ENCODE measurements at regions not wholly inside any gene's neighbourhood (a gene's known extent, or its start where the extent isn't known, plus 50 kb on each side); places are given as distances from the start of the nearest gene placed in this dataset.

DNA sequence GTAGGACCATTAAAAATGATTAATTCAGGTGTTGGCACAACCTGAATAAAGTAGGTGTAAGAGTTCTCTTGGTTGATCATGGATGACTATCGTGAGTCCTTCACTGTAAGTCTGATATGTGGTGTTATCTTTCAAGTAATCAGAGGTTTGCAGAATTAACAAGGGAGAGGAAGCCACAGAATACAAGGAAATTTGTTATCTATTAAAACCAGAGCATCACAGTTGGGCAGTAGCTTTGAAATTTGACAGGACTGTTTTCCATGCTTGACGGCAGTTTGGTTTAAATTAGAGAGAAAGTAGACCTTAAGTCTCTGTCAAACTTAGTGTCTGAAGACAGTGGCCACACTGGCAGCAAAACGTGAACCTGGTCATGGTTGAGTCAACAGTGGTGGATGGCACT lies 139.5 kb upstream of the KCNK2 start:
- no peak overlapping the region for H3K27ac ChIP-seq (ENCODE audit: insufficient read depth, low read length)
- ATAC-seq (ENCODE audit: low read depth) (no peak), DNase-seq (no peak)
- no peak overlapping the region for H3K23ac ChIP-seq (ENCODE audit: low read depth, low read length)
- no peak overlapping the region for H4K8ac ChIP-seq (ENCODE audit: low read depth in 2 of 2, low read length in 2 of 2)
- H3K4ac ChIP-seq (ENCODE audit: low read depth, low read length): no peak overlapping the region
- POLR2A ChIA-PET (ENCODE audit: unreplicated experiment): no interaction called here
- H2AK9ac ChIP-seq (replicated peaks; ENCODE audit: low read depth, low read length, poor library complexity): no peak overlapping the region
- WGBS, 2 experiments (ENCODE audit: extremely low coverage in 2 of 2, insufficient read length in 1 of 2): 100% methylated on average over 1 of the region's 3 CpGs; no CpG with 5 or more reads in 1 of the 2 experiments
- no peak overlapping the region for H3K4me2 ChIP-seq (ENCODE audit: low read depth, low read length)
- no peaks in the 10 kb centered on the region for H3K79me1 ChIP-seq (ENCODE audit: low read depth in 1 of 2, low read length in 2 of 2)
- no peak overlapping the region for H3K14ac ChIP-seq (replicated peaks; ENCODE audit: low read depth, low read length)
- no peaks in the 10 kb centered on the region for H3K4me1 ChIP-seq (ENCODE audit: control insufficient read depth, insufficient read depth, low read length)
- H4K20me1 ChIP-seq (ENCODE audit: insufficient read depth, low read length): no peaks in the 10 kb centered on the region
- H4K91ac ChIP-seq (ENCODE audit: insufficient read depth, low read depth, low read length): no peak overlapping the region
- dilution Hi-C loops (cut with HindIII; ENCODE audit: low sequenced_read_pairs, unreplicated experiment) (no loop called here), intact Hi-C loops (cut with micrococcal nuclease) (no loop called here), in situ Hi-C loops (cut with MboI; ENCODE audit: low sequenced_read_pairs) (no loop called here)
- H4K5ac ChIP-seq (ENCODE audit: low read depth, low read length): no peak overlapping the region
- H3K4me3 ChIP-seq (ENCODE audit: insufficient read depth, low read depth, low read length): no peak overlapping the region
- H2BK5ac ChIP-seq (ENCODE audit: low read depth, low read length, poor library complexity, severe bottlenecking): no peak overlapping the region
- no peak overlapping the region for H2BK120ac ChIP-seq (ENCODE audit: low read depth, low read length)
- H2AK5ac ChIP-seq (ENCODE audit: low read depth, low read length): no peak overlapping the region
- no peaks in the 10 kb centered on the region for H3K9me3 ChIP-seq (ENCODE audit: control insufficient read depth, insufficient read depth, low read length)
- H3K9me1 ChIP-seq (ENCODE audit: insufficient read depth, low read length): no peaks in the 10 kb centered on the region
- CTCF ChIA-PET: no interaction called here
- H3K56ac ChIP-seq (ENCODE audit: extremely low read depth, insufficient read depth, low read length): no peak overlapping the region
- no peaks in the 10 kb centered on the region for H3K27me3 ChIP-seq (ENCODE audit: control insufficient read depth, insufficient read depth, low read length)
- no TSS peak for BruUV-seq (replicated peaks)
- H3K36me3 ChIP-seq (ENCODE audit: control insufficient read depth, insufficient read depth, low read length): no peaks in the 10 kb centered on the region
- H2AFZ ChIP-seq (replicated peaks; ENCODE audit: low read length, poor library complexity): no peak overlapping the region
- no peak overlapping the region for H3K18ac ChIP-seq (ENCODE audit: low read depth, low read length)
- H2BK20ac ChIP-seq (ENCODE audit: low read depth, low read length): no peak overlapping the region
- TF ChIP-seq NFE2L2 (IDR thresholded peaks at IDR 0.05; ENCODE audit: low read depth, low read length) (no peak), MAZ (IDR thresholded peaks at IDR 0.05; ENCODE audit: borderline replicate concordance, low read depth, low read length) (no peak), BHLHE40 (IDR thresholded peaks at IDR 0.05; ENCODE audit: low read depth, low read length) (no peak), SMC3 (IDR thresholded peaks at IDR 0.05; ENCODE audit: low read depth, low read length) (no peak), RCOR1 (IDR thresholded peaks at IDR 0.05; ENCODE audit: insufficient replicate concordance, low read length) (no peak), POLR2A (IDR thresholded peaks at IDR 0.05; ENCODE audit: low read depth, low read length) (no peak), RAD21 (IDR thresholded peaks at IDR 0.05; ENCODE audit: low read length) (no peak), MAFK (IDR thresholded peaks at IDR 0.05; ENCODE audit: low read depth, low read length) (no peak), RFX5 (IDR thresholded peaks at IDR 0.05; ENCODE audit: low read depth, low read length) (no peak), CHD1 (IDR thresholded peaks at IDR 0.05; ENCODE audit: low read depth, low read length) (no peak), CEBPB (IDR thresholded peaks at IDR 0.05; ENCODE audit: low read depth, low read length) (no peak), FOS (IDR thresholded peaks at IDR 0.05; ENCODE audit: low read depth, low read length) (no peak), MXI1 (IDR thresholded peaks at IDR 0.05; ENCODE audit: borderline replicate concordance, low read depth, low read length) (no peak)
- TF ChIP-seq, protein P1, sequence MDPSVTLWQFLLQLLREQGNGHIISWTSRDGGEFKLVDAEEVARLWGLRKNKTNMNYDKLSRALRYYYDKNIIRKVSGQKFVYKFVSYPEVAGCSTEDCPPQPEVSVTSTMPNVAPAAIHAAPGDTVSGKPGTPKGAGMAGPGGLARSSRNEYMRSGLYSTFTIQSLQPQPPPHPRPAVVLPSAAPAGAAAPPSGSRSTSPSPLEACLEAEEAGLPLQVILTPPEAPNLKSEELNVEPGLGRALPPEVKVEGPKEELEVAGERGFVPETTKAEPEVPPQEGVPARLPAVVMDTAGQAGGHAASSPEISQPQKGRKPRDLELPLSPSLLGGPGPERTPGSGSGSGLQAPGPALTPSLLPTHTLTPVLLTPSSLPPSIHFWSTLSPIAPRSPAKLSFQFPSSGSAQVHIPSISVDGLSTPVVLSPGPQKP (IDR thresholded peaks at IDR 0.05; ENCODE audit: borderline replicate concordance, low read depth, low read length): no peak
- TF ChIP-seq, protein P2, sequence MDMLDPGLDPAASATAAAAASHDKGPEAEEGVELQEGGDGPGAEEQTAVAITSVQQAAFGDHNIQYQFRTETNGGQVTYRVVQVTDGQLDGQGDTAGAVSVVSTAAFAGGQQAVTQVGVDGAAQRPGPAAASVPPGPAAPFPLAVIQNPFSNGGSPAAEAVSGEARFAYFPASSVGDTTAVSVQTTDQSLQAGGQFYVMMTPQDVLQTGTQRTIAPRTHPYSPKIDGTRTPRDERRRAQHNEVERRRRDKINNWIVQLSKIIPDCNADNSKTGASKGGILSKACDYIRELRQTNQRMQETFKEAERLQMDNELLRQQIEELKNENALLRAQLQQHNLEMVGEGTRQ (IDR thresholded peaks at IDR 0.05; ENCODE audit: low read depth, low read length): no peak
- TF ChIP-seq, protein P3, sequence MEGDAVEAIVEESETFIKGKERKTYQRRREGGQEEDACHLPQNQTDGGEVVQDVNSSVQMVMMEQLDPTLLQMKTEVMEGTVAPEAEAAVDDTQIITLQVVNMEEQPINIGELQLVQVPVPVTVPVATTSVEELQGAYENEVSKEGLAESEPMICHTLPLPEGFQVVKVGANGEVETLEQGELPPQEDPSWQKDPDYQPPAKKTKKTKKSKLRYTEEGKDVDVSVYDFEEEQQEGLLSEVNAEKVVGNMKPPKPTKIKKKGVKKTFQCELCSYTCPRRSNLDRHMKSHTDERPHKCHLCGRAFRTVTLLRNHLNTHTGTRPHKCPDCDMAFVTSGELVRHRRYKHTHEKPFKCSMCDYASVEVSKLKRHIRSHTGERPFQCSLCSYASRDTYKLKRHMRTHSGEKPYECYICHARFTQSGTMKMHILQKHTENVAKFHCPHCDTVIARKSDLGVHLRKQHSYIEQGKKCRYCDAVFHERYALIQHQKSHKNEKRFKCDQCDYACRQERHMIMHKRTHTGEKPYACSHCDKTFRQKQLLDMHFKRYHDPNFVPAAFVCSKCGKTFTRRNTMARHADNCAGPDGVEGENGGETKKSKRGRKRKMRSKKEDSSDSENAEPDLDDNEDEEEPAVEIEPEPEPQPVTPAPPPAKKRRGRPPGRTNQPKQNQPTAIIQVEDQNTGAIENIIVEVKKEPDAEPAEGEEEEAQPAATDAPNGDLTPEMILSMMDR (conservative IDR thresholded peaks at IDR 0.05; ENCODE audit: low read depth, low read length): no peak
- no peak overlapping the region; the same call in 2 of the 3 replicates for H2BK15ac ChIP-seq (ENCODE audit: low read depth, low read length)
- no peak overlapping the region for H3K9ac ChIP-seq (ENCODE audit: low read depth, low read length)

Measured in IMR-90 (cell line).